ENCODE measurements at regions not wholly inside any gene's neighbourhood (a gene's known extent, or its start where the extent isn't known, plus 50 kb on each side); places are given as distances from the start of the nearest gene placed in this dataset.

GRCh38 chr18:30903566-30903965, 139.0 kb downstream of the DSC3 start:
- CTCF ChIA-PET, result interaction anchor here (0.8 kb wide), 1 partner anchor 66 kb away, joined by 4 read pairs; no protein-coding TSS in a partner anchor
- no peak for FAIRE-seq

GRCh38 chr18:30889519-30890301, 152.8 kb downstream of the DSC3 start:
- ATAC-seq (no peak), FAIRE-seq (no peak), DNase-seq (ENCODE audit: low read depth in 1 of 2, low spot score in 1 of 2) (peak in 1 of 2 experiments; percentile 27)
- 0% methylated on average over 5 of the region's 5 CpGs for WGBS (ENCODE audit: missing lambda C conversion rate)
- ChIA-PET POLR2A (no interaction called here), CTCF (no interaction called here)
- Histone ChIP-seq H3K4me1 (no peaks in the 10 kb centered on the region), H3K9me3 (no peaks in the 10 kb centered on the region), H3K27ac (no peak overlapping the region), H3K4me2 (no peak overlapping the region), H3K4me3 (no peak overlapping the region)
- TF ChIP-seq SREBF2 (IDR thresholded peaks at IDR 0.05) (no peak), RAD21 (conservative IDR thresholded peaks at IDR 0.05 in 1 of 2, IDR thresholded peaks at IDR 0.05 in 1 of 2) (peak; percentile 32 to 35; a peak in 1 of 5 replicates), PHF8 (IDR thresholded peaks at IDR 0.05; ENCODE audit: borderline replicate concordance, low read depth) (no peak), CTCF (IDR thresholded peaks at IDR 0.05) (no peak), E2F6 (IDR thresholded peaks at IDR 0.05; ENCODE audit: borderline replicate concordance, low read depth) (no peak), EHF (CRISPR knock-in tag; IDR thresholded peaks at IDR 0.05) (no peak)

More at GRCh38 chr18:30903566-30903965, 139.0 kb downstream of the DSC3 start:
- H3K9me3 ChIP-seq, result no peaks in the 10 kb centered on the region
- H3K4me1 ChIP-seq, result no peaks in the 10 kb centered on the region
- POLR2A ChIA-PET, result no interaction called here
- H3K27ac ChIP-seq, result no peak overlapping the region
- no peak overlapping the region for H3K4me3 ChIP-seq
- DNase-seq (ENCODE audit: low read depth in 1 of 2, low spot score in 1 of 2) (peak in 1 of 2 experiments; percentile 48), ATAC-seq (peak; percentile 53 to 94; a peak in 4 of 6 replicates)
- TF ChIP-seq HMGXB4 (CRISPR knock-in tag; IDR thresholded peaks at IDR 0.05; ENCODE audit: borderline replicate concordance) (no peak), GATA3 (IDR thresholded peaks at IDR 0.05; ENCODE audit: borderline replicate concordance) (no peak), ZNF302 (CRISPR knock-in tag; IDR thresholded peaks at IDR 0.05) (no peak), JUN (IDR thresholded peaks at IDR 0.05) (no peak), ATOH8 (CRISPR knock-in tag; IDR thresholded peaks at IDR 0.05; ENCODE audit: low read depth) (no peak), TFCP2L1 (CRISPR knock-in tag; IDR thresholded peaks at IDR 0.05) (no peak), ESRRA (IDR thresholded peaks at IDR 0.05; ENCODE audit: borderline replicate concordance, low read length) (no peak), CBX8 (IDR thresholded peaks at IDR 0.05) (no peak), NR3C1 (IDR thresholded peaks at IDR 0.05) (no peak)
- no peak overlapping the region for H3K4me2 ChIP-seq

GRCh38 chr18:30888344-30888743, 154.2 kb downstream of the DSC3 start:
- H3K4me2 ChIP-seq, result no peak overlapping the region
- no peak for DNase-seq (ENCODE audit: low read depth in 1 of 2, low spot score in 1 of 2)
- ChIA-PET POLR2A (no interaction called here), CTCF (interaction anchor here (0.6 kb wide), 1 partner anchor 153 kb away, joined by 3 read pairs; no protein-coding TSS in a partner anchor)
- no peak for FAIRE-seq
- WGBS (ENCODE audit: missing lambda C conversion rate), result 32% methylated on average over 5 of the region's 5 CpGs
- no peak overlapping the region for H3K27ac ChIP-seq
- H3K4me1 ChIP-seq, result no peaks in the 10 kb centered on the region
- H3K4me3 ChIP-seq, result no peak overlapping the region
- no peak for ATAC-seq
- H3K9me3 ChIP-seq, result no peaks in the 10 kb centered on the region
- TF ChIP-seq CTCF (IDR thresholded peaks at IDR 0.05) (no peak), EP300 (IDR thresholded peaks at IDR 0.05) (no peak), EHF (CRISPR knock-in tag; IDR thresholded peaks at IDR 0.05) (no peak), MAX (IDR thresholded peaks at IDR 0.05) (no peak), MAZ (IDR thresholded peaks at IDR 0.05; ENCODE audit: borderline replicate concordance, low read depth, low read length) (no peak), RFX5 (IDR thresholded peaks at IDR 0.05) (no peak), HMGXB4 (CRISPR knock-in tag; IDR thresholded peaks at IDR 0.05; ENCODE audit: borderline replicate concordance) (no peak), FOSB (CRISPR knock-in tag; IDR thresholded peaks at IDR 0.05) (no peak)
